ENCODE measurements at regions not wholly inside any gene's neighbourhood (a gene's known extent, or its start where the extent isn't known, plus 50 kb on each side); places are given as distances from the start of the nearest gene placed in this dataset.
A peak's percentile ranks its signal among the peaks of the same experiment; 100 is the strongest.
"Not testable (repeated sequence)": the region's sequence is repeated elsewhere in the genome, so short reads cannot be mapped to it uniquely, and the experiment has no call there.

DNA sequence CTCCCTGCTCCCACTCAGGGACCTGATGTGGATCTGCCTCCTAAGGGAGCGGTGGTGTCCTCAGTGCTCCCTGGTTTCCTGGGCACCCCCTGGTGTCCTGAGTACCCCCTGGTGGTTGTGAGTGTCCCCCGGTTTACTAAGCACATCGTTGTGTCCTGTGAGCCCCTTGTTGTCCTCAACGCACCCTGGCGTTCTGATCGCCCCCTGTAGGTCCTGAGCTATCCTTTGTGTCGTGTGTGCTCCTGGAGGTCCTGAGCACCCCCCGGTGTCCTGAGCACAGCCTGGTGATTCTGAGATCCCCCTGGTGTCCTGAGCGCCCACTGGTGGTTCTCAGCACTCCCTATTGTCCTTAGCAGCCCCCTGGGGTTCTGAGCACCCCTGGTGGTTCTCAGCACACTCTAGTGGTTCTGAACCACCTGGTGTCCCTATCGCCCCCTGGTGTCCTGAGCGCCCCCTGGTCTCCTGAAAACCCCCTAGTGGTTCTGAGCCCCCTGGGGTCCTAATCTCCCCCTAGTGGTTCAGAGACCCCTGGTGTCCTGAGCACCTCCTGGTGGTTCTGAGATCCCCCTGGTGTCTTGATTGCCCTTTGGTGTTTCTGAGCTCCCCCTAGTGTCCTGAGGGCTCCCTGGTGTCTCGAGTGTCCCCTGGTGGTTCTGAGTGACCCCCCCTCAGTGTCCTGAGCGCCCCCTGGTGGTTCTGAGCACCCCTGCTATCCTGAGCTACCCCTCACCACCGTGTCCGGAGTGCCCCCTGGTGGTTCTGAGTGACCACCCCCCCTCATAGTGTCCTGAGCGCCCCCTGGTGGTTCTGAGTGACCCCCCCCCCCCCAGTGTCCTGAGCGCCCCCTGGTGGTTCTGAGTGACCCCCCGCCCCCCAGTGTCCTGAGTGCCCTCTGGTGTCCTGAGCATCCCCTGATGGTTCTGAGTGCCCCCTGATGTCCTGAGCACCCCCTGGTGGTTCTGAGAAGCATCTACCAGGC lies 615.1 kb downstream of the TMEM121 start:
- peak in 1 of 2 experiments; percentile 50 for DNase-seq (ENCODE audit: low read depth in 2 of 2)

DNA sequence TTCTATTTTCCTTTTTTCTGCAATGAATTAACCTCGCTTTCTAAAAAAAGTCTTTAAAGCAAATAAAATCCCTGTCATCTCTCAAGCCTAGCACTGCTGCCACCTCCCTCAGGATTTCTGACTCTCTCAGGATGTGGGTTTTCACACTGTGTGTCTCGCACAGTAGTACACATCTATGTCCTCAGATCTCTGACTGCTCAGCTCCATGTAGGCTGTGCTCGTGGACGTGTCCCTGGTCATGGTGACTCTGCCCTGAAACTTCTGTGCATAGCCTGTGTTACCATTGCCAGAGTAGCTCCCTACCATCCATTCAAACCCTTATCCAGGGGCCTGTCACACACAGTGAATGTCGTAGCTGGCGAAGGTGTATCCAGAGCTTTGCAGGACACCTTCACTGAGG lies 619.3 kb downstream of the TMEM121 start:
- not testable (repeated sequence) for DNase-seq (ENCODE audit: low read depth in 2 of 2)

DNA sequence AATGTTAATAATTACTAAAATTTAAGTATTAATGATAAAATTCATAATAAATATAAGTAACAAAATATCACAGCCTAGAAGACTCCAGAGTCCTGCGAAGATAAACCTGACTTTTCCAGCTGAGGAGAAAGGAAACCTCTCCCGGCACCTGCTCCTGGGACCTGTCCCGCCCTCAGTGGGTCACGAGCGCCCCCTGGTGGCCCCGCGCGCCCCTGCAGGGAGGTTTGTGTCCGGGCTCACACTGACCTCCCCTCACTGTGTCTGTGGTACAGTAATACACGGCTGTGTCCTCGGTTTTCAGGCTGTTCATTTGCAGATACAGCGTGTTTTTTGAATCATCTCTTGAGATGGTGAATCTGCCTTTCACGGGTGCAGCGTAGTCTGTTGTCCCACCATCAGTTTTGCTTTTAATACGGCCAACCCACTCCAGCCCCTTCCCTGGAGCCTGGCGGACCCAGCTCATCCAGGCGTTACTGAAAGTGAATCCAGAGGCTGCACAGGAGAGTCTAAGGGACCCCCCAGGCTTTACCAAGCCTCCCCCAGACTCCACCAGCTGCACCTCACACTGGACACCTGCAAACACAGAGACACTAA lies 627.1 kb downstream of the TMEM121 start:
- peak; percentile 61 to 83 for DNase-seq (ENCODE audit: low read depth in 2 of 2)

DNA sequence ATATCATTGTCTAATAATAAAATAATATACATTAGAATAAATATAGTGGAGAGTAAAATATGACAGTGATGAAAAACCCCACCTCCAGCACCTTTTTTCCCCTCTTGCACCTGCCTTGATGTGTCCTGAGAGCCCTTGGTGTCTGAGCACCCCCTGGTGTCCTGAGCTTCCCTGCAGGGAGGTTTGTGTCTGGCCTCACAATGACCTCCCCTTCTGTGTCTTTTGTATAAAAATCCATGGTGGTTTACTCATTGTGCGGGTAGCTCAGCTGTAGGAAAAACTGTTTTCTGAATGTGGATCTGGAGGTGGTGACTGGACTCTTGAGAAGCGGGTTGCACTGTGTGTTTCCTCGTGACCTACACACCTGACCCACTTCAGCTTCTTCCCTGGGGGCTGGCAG lies 636.9 kb downstream of the TMEM121 start:
- no peak for DNase-seq (ENCODE audit: low read depth in 2 of 2)

DNA sequence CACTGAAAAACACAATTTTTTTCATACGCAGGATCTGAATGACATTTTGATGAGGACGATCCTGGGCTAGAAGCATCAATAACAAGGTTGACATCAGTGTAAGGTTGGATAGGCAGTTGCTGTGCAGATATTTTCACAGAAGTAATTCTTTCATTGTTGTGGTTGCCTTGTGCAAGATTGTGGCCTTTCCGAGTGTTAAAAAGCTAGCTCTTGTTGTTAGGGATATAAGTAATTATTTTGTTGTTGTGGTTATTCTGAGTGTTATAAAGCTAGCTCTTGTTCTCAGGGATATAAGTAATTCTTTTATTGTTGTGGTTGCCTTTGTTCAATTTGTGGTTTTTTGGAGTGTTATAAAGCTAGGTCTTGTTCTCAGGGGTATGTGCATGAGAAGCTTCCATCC lies 637.4 kb downstream of the TMEM121 start:
- DNase-seq (ENCODE audit: low read depth in 2 of 2): not testable (repeated sequence)

DNA sequence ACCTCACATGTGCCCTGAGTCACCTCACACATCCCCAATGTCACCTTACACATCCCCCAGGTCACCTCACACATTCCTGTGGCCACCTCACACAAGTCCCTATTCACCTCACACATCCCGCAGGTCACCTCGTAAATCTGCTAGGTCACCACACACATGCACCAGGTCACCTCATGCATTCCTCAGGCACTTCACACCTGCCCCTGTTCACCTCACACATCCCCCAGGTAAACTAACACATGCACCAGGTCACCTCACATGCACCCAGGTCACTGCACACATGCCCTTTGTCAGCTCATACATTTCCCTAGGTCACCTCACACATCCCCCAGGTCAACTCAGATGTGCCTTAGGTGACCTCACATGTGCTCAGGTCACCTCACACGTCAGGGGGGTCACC lies 639.8 kb downstream of the TMEM121 start:
- DNase-seq (ENCODE audit: low read depth in 2 of 2): no peak

DNA sequence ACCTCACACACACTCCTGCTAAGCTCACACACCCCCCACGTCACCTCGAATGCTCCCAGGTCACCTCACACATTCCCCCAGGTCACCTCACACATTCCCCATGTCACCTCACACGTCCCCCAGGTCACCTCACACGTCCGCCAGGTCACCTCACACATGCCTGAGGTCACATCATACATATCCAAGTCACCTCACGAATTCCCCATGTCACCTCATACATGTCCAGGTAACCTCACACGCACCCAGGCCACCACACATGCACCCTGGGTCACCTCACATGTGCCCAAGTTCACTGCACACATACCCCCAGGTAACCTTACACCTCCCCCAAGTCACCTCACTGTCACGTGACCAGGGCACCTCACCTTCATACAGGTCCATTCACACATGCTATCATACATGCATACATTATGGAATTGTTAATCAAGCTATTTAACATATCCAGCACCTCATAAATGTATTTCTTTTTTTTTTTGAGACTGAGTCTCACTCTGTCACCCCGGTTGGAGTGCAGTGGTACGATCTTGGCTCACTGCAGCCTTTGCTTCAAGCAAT lies 640.3 kb downstream of the TMEM121 start:
- DNase-seq (ENCODE audit: low read depth in 2 of 2): no peak

DNA sequence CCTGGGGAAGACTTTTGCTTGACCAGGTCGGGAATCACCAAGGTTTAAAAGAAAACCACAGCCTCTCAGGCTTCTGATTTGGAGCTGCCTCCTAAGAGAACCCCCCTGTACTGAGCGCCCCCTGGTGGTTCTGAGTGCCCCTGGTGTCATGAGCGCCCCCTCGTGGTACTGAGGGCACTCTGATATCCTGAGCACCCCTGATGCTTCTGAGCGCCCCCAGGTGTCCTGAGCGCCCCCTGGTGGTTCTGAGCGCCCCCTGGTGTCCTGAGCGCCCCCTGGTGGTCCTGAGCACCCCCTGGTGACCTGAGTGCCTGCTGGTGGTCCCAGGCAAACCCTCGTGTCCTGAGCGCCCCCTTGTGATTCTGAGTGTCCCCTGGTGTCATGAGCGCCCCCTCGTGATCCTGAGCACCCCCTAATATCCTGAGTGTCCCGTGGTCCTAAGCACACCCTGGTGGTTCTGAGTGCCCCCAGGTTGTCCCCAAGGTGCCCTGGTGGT lies 643.8 kb downstream of the TMEM121 start:
- DNase-seq (ENCODE audit: low read depth in 2 of 2): peak; percentile 37 to 60

DNA sequence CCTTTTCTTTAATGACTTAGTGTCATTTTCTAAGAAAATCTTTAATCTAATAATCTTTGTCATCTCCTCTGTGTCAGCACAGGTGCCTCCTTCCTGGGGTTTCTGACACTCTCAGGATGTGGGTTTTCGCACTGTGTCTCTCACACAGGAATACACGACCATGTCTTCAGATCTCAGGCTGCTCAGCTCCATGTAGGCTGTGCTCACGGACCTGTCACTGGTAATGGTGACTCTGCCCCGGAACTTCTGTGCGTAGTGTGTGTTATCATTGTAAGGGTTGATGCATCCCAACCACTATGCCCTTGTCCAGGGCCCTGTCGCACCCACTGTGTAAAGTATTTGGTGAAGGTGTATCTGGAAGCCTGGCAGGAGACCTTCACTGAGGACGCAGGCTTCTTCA lies 647.8 kb downstream of the TMEM121 start:
- peak in 1 of 2 experiments; percentile 18 for DNase-seq (ENCODE audit: low read depth in 2 of 2)

DNA sequence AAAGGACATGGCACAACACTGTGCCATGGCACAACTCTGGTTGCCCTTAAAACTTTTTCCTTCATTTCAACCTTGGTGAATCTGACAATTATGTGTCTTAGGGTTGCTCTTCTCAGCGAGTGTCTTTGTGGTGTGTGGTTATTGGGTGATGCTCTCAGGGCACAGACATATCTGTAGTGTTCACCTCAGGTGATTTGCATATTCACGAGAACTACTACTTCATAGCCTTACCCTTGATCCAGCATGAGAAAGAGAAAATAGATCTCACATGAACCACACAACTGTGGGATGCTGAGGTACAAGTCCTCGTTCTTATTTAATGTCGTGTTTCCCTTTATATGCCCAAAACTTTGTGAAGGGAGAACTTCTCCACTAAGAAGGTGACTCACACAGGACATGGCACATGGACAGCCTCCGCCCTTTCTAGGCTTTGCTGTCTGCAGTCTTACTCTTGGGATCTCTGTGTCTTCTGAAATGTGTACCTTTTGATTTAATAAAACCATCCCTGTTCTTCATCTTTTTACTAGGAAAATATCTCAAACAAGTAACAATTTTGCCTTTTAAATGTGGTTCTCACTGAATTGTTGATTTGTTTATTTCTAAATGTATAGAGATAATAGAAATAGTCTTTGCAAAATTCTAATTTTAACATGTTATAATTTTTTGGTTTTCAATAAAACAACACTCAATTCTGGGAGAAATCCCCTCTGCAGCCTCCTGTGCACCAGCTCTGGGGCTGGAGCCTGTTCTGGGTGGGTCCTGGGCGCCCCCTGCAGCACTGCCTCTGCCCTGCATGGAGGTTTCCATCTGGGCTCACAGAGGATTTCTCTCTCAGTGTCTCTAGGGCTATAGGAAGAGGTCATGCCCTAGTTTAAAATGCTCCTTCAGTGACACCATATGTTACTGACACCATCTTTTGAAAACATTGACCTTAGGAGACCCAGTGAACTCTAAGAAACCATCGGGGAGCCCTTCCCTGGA lies 651.2 kb downstream of the TMEM121 start:
- not testable (repeated sequence) for DNase-seq (ENCODE audit: low read depth in 2 of 2)

DNA sequence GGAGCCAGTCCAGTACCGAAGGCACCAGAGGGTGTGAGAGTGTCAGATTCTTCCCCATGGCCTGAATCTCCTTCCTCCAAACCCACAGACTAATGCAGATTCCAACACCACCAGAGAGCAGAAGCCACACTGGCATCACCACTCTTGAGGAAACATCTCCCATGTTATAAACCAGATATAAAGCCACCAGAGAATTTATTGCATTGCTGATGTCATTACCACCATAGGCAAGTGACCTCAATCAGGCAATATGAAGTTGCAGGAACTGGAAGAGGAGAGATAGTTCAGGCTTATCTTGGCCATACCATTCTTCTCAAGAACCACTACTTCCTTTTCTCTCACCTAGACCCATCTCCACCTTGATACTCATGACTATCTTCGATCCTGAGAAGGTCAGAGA lies 653.4 kb downstream of the TMEM121 start:
- no peak for DNase-seq (ENCODE audit: low read depth in 2 of 2)

DNA sequence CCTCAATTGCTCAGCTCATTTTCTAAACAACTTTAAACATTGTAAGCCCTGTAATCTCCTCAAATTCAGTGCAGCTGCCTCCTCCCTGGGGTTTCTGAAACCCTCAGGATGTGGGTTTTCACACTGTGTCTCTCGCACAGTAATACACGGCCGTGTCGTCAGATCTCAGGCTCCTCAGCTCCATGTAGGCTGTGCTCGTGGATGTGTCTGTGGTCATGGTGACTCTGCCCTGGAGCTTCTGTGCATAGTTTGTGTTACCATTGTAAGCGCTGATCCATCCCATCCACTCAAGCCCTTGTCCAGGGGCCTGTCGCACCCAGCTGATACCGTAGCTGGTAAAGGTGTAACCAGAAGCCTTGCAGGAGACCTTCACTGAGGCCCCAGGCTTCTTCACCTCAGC lies 658.4 kb downstream of the TMEM121 start:
- peak; percentile 35 to 41 for DNase-seq (ENCODE audit: low read depth in 2 of 2)

DNA sequence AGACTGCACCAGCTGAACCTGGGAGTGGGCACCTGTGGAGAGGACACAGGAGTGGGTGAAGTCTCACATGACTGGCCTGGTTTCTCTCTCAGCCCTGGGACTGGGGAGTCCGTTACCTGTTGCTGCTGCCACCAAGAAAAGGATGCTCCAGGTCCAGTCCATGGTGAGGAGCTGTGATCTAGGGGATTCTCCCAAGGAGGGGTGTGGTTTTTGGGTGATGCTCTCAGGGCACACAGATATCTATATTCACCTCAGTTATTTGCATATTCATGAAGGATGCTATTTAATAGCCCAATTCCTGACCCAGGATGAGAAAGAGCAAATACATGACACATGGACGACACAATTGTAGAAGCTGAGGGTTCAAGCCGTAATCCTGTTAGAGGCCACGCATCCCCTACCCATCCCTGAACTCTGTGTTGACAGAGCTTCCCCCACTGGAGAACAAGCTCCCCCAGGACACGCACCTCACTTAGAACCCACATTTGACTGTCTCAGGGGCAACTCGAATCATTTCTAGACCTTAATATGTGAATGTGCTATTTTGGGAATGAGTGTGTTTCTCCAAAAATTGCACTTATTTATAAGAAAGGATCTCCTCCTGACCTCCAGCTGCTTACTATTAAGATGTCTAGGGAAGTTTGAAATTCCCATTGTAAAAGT lies 658.9 kb downstream of the TMEM121 start:
- not testable (repeated sequence) for DNase-seq (ENCODE audit: low read depth in 2 of 2)

DNA sequence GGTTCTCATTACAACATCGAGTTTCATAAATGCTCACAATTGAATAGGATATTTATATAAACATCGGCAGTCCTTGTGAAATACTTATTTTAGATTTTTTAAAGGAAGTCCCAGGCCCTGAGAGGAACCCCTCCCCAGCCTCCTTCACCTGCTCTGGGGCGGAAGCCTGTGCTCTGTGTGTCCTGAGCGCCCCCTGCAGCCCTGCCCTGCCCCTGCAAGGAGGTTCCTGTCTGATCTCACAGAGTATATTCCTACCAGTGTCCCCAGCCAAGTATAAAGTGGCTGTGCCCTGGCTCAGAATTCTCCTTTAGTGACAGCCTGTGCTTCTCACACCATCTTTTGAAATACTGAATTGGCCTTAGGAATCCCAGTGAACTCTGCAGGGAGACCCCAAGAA lies 659.5 kb downstream of the TMEM121 start:
- peak in 1 of 2 experiments; percentile 56 for DNase-seq (ENCODE audit: low read depth in 2 of 2)

DNA sequence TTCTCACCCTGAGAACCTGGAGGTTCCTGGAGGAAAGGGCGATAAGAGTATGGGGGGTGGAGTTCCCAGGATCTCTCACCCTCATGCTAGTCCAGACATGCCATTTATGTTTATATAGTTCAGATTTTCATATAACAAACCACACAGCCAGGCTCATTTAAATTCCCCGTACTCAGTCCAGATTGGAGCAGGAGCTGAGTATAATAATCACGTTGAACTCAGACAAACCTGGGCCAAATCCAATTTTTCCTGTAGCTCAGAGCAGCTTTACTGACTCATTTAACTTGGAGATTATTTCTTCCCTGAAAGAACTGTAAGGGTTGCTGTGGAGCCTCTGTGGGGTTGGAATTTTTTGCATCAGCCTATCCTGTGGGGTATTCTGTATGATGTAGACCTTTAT lies 660.8 kb downstream of the TMEM121 start:
- no peak for DNase-seq (ENCODE audit: low read depth in 2 of 2)

DNA sequence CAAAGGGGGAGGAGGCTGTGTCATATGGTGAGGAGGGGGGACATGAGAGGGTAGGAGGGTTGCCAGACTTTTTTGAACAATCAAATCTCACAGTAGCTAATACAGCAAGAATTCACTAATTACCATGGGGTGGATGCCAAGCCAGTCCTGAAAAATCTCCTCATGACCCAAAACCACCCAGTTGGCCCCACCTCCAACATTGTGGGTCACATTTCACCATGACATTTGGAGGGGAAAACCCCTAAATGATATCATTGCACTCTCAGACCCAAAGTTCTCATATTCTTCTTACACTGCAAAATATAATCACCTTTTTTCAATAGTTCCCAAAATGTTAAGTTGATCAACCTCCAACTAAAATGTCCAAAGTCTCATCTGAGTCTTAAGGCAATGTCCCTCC lies 666.3 kb downstream of the TMEM121 start:
- DNase-seq (ENCODE audit: low read depth in 2 of 2): peak in 1 of 2 experiments; percentile 27

DNA sequence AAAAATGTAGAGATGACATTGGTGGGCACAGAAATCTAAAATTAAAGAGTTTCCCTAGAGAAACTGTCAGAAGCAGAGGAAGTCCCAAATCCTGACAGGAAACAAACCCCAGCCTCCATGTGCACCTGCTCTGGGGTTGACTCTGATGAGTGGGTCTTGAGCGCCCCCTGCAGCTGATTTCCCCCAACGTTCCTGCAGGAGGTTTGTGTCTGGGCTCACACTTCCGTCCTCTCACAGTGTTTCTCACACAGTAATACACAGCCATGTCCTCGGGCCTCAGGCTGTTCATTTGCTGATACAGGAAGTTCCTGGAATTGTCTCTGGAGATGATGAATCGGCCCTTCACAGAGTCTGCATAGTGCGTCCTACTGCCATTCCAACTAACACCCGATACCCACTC lies 670.1 kb downstream of the TMEM121 start:
- peak; percentile 43 to 79 for DNase-seq (ENCODE audit: low read depth in 2 of 2)

DNA sequence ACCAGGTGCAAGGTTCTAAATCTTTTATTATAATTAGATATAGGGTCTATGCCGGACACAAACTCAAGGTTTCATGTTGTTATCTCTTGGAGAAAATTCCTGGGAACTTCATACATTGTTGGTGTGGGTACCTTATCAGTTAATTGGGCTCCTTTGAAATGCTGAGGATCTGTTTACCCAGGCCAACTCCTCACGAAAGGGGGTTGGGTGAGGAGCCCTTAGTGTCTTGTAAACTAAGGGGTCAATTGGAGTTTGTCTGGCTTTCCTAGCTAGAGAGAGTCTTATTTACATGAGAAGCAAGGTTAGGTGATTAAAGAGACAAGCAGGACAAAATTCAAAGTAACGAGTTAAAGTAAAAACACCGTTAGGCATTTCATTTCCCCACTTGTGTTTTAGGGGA lies 670.9 kb downstream of the TMEM121 start:
- DNase-seq (ENCODE audit: low read depth in 2 of 2): not testable (repeated sequence)

DNA sequence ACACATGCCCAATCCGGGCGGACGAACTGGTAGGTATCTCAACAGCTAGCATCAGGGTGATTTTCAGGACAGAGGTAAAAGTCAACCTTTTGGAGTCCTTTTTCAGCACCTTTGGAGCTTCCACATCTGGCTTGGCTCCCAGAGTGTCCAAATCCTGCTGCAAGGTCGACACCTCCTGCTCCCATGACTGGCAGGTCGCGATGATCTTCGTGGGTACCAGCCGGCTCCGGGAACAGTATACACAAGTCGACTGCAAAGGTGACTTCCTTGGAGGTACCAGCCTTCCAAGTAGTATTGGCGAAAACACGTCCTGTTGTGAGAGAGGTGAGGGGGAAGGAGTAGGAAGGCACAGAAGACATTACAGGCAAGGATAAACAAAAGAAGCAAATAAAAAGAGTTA lies 672.7 kb downstream of the TMEM121 start:
- no peak for DNase-seq (ENCODE audit: low read depth in 2 of 2)

DNA sequence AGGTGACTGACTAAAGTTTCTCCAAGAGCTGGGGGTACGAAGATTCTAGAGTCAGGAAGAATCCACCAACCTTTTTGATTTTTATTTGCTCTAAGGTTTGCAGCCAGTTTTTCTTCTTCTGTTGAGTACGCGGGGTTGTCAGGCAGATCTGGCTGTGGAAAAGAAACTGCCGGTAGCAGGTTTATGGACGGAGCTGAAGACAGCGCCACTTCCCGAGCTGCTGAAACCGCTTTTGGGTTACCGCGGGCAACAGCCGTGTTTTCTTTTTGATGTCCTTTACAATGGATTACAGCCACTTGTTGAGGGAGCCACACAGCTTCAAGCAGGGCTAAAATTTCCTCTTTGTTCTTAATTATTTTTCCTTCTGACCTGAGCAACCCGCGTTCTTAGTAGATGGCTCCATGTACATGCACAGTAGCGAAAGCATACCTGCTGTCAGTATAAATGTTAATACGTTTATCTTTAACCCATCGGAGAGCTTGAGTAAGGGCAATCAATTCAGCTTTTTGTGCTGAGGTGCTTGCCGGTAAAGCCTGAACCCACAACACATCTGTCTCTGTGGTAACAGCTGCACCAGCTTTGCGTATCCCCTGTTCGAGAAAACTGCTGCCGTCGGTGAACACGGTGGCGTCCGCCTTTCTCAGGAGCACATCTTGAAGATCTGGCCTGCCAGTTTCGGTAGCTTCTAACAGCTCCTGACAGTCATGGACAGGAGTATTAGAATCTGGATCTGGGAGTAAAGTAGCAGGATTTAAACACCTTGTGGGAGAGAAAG lies 674.3 kb downstream of the TMEM121 start:
- DNase-seq (ENCODE audit: low read depth in 2 of 2): no peak

All from stimulated activated CD4-positive, alpha-beta T cell treated with anti-CD3 and anti-CD28 coated beads, Interleukin-12 subunit alpha, Interleukin-12 subunit beta, amount 100 ng/mL, for 24 hours (primary cell).